ENCODE measurements at regions not wholly inside any gene's neighbourhood (a gene's known extent, or its start where the extent isn't known, plus 50 kb on each side); places are given as distances from the start of the nearest gene placed in this dataset.

- 7% methylated on average over 6 of the region's 7 CpGs for WGBS (ENCODE audit: insufficient coverage, low coverage, missing lambda C conversion rate)
- DNase-seq (ENCODE audit: extremely low read depth in 1 of 4, low spot score in 3 of 4) (no peak), FAIRE-seq (no peak), ATAC-seq (no peak)
- Histone ChIP-seq H3K4me1 (replicated peaks in 1 of 2; ENCODE audit: control insufficient read depth in 2 of 2, insufficient read depth in 2 of 2, low read length in 2 of 2) (no peaks in the 10 kb centered on the region), H3K79me2 (ENCODE audit: control insufficient read depth, insufficient read depth, low read length) (no peaks in the 10 kb centered on the region), H3K4me2 (ENCODE audit: insufficient read depth, low read length) (no peak overlapping the region), H4K20me1 (replicated peaks; ENCODE audit: control insufficient read depth, insufficient read depth, low read length) (no peaks in the 10 kb centered on the region), H2AFZ (ENCODE audit: low read depth, low read length) (no peak overlapping the region), H3K27ac (ENCODE audit: extremely low read depth, low read depth, low read length) (no peak overlapping the region), H3K9me3 (replicated peaks; ENCODE audit: control insufficient read depth, insufficient read depth, low read depth, low read length) (no peaks in the 10 kb centered on the region), H3K4me3 (no peak overlapping the region), H3K36me3 (ENCODE audit: control insufficient read depth, insufficient read depth, low read length) (no peaks in the 10 kb centered on the region), H3K27me3 (ENCODE audit: control insufficient read depth in 2 of 2, insufficient read depth in 2 of 2, low read length in 2 of 2) (peaks cover 15 to 40% of the 10 kb centered on the region in 2 experiments; a peak in 4 of 5 replicates), H3K9ac (ENCODE audit: insufficient read depth in 1 of 2, low read depth in 2 of 2, low read length in 2 of 2) (no peak overlapping the region), H3K9me1 (ENCODE audit: control insufficient read depth, insufficient read depth, low read length) (no peaks in the 10 kb centered on the region)
- no TSS peak for BruUV-seq (replicated peaks)
- ChIA-PET CTCF (ENCODE audit: low intra/inter-chr PET ratio) (no interaction called here), POLR2A (interaction anchor here (1.1 to 1.6 kb wide), 2 partner anchors 8 to 30 kb away, joined by 3 to 4 read pairs; no protein-coding TSS in a partner anchor)
- TF ChIP-seq MAFF (IDR thresholded peaks at IDR 0.05; ENCODE audit: low read length) = no peak
- TF ChIP-seq HMGN3 (IDR thresholded peaks at IDR 0.05; ENCODE audit: borderline replicate concordance, extremely low read depth, insufficient read length, low read depth, low read length) = no peak
- TF ChIP-seq RFX5 (IDR thresholded peaks at IDR 0.05; ENCODE audit: low read depth, low read length) = no peak
- intact Hi-C loops (cut with micrococcal nuclease) = no loop called here
- in situ Hi-C loops (cut with MboI) = no loop called here
These were observed 115.4 kb downstream of the PLEKHG1 start for GRCh38 chr6:150715133-150715532.

GRCh38 chr6:150717419-150717818 is 117.7 kb downstream of the PLEKHG1 start:
- Histone ChIP-seq H4K20me1 (replicated peaks; ENCODE audit: control insufficient read depth, insufficient read depth, low read length) (no peaks in the 10 kb centered on the region), H3K4me1 (replicated peaks in 1 of 2; ENCODE audit: control insufficient read depth in 2 of 2, insufficient read depth in 2 of 2, low read length in 2 of 2) (no peaks in the 10 kb centered on the region), H3K4me2 (ENCODE audit: insufficient read depth, low read length) (no peak overlapping the region), H3K27me3 (ENCODE audit: control insufficient read depth in 2 of 2, insufficient read depth in 2 of 2, low read length in 2 of 2) (peaks cover 15 to 37% of the 10 kb centered on the region in 2 experiments; a peak in 3 of 5 replicates), H3K9ac (ENCODE audit: insufficient read depth in 1 of 2, low read depth in 2 of 2, low read length in 2 of 2) (no peak overlapping the region), H3K9me3 (replicated peaks; ENCODE audit: control insufficient read depth, insufficient read depth, low read depth, low read length) (no peaks in the 10 kb centered on the region), H3K36me3 (ENCODE audit: control insufficient read depth, insufficient read depth, low read length) (no peaks in the 10 kb centered on the region), H3K27ac (ENCODE audit: extremely low read depth, low read depth, low read length) (no peak overlapping the region), H2AFZ (ENCODE audit: low read depth, low read length) (no peak overlapping the region), H3K9me1 (ENCODE audit: control insufficient read depth, insufficient read depth, low read length) (no peaks in the 10 kb centered on the region), H3K4me3 (no peak overlapping the region), H3K79me2 (ENCODE audit: control insufficient read depth, insufficient read depth, low read length) (no peaks in the 10 kb centered on the region)
- in situ Hi-C loops (cut with MboI) = no loop called here
- 6% methylated on average over 8 of the region's 8 CpGs for WGBS (ENCODE audit: insufficient coverage, low coverage, missing lambda C conversion rate)
- DNase-seq (ENCODE audit: extremely low read depth in 1 of 4, low spot score in 3 of 4) (no peak), FAIRE-seq (no peak), ATAC-seq (no peak)
- ChIA-PET CTCF (ENCODE audit: low intra/inter-chr PET ratio) (no interaction called here), POLR2A (no interaction called here)
- BruUV-seq (replicated peaks) = no TSS peak
- TF ChIP-seq CBX5 (IDR thresholded peaks at IDR 0.05; ENCODE audit: borderline replicate concordance, low read depth) (no peak), RFX1 (IDR thresholded peaks at IDR 0.05) (peak; percentile 65)
- intact Hi-C loops (cut with micrococcal nuclease) = no loop called here
